Thyroid gland (tissue), 4 donors: ENCODE measurements at regions not wholly inside any gene's neighbourhood (a gene's known extent, or its start where the extent isn't known, plus 50 kb on each side); places are given as distances from the start of the nearest gene placed in this dataset.

Experiments
- CTCF ChIP-seq, 6 experiments: fragments of 200-600 bp in 3 of 6; fragments of 450-650 bp in 3 of 6; sonication (generic) in 3 of 6; IDR thresholded peaks; one replicate each; pipeline ENCODE4 v1.5.1; 2016 to 2019; ENCODE audit warnings: antibody characterized with exemption in 6 of 6, mild to moderate bottlenecking in 2 of 6, inconsistent platforms in 1 of 6, moderate library complexity in 1 of 6
- POLR2A ChIP-seq, 2 donors: fragments of 450-650 bp; IDR thresholded peaks; one replicate each; pipeline ENCODE4 v1.6.1; 2017; ENCODE audit warnings: antibody characterized with exemption in 2 of 2, mild to moderate bottlenecking in 2 of 2, moderate library complexity in 1 of 2

GRCh38 chr9:89787595-89787994 lies 182.8 kb downstream of the GADD45G start:
- TF ChIP-seq CTCF (IDR thresholded peaks at IDR 0.05) (no peak), POLR2A (IDR thresholded peaks at IDR 0.05) (no peak)
